Neutrophil (primary cell): ENCODE measurements at regions not wholly inside any gene's neighbourhood (a gene's known extent, or its start where the extent isn't known, plus 50 kb on each side); places are given as distances from the start of the nearest gene placed in this dataset.

ENCODE experiments used
- H3K27ac ChIP-seq: fragments of 200-600 bp; sonication (generic); 2 replicates; pipeline ENCODE4 v1.5.1; 2016; ENCODE audit warnings: mild to moderate bottlenecking, moderate library complexity
- H3K27me3 ChIP-seq: fragments of 200-600 bp; sonication (generic); 2 replicates; pipeline ENCODE4 v1.6.0; 2016; ENCODE audit warnings: mild to moderate bottlenecking
- H3K36me3 ChIP-seq: fragments of 200-600 bp; sonication (generic); 2 replicates; pipeline ENCODE4 v1.5.1; 2017
- H3K4me1 ChIP-seq, 2 experiments: fragments of 200-600 bp in 1 of 2; sonication (generic) in 1 of 2; 1 replicate in 1 of 2; 2 replicates in 1 of 2; pipeline versions ENCODE4 v1.5.1 to v1.6.1; 2013 to 2016; ENCODE audit warnings: low read depth in 1 of 2, low read length in 1 of 2, mild to moderate bottlenecking in 1 of 2, moderate library complexity in 1 of 2; ENCODE audit not compliant: control insufficient read depth in 1 of 2, insufficient read depth in 1 of 2
- H3K4me3 ChIP-seq, 2 experiments: fragments of 200-600 bp in 1 of 2; sonication (generic) in 1 of 2; 1 replicate in 1 of 2; 2 replicates in 1 of 2; pipeline ENCODE4 v1.5.1; 2013 to 2016; ENCODE audit warnings: low read depth in 1 of 2, low read length in 1 of 2, mild to moderate bottlenecking in 1 of 2, moderate library complexity in 1 of 2
- H3K9me3 ChIP-seq: fragments of 200-600 bp; sonication (generic); 2 replicates; pipeline ENCODE4 v1.5.1; 2016
- TF ChIP-seq, protein P1 (sequence below): fragments of 200-600 bp; sonication (generic); IDR thresholded peaks from 2 replicates; pipeline ENCODE4 v1.5.1; 2016; ENCODE audit warnings: antibody characterized with exemption

DNA sequence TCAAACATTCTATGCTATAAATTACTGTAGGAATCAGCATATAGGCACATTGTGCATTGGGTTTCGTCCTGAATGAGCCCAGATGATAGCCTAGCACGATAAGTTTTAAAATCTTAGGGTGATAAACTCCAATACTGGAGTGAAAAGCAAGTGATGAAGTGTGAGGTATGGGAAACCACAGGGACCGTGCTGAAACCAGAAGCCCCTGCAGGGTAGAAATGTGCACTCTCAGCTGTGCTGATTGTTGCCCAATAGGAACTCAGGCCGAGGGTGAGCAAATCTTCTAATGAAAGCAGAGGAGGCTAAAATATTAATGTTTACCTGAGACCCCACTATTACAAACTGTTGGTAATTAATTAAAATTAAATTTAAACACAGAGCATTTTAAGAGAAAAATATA lies 1486.6 kb downstream of the AACS start:
- Histone ChIP-seq H3K4me3 (no peak overlapping the region), H3K36me3 (no peaks in the 10 kb centered on the region), H3K27ac (no peak overlapping the region)

GRCh38 chr12:126554625-126555024 lies 1489.4 kb downstream of the AACS start:
- Histone ChIP-seq H3K4me1 (no peaks in the 10 kb centered on the region), H3K27me3 (no peaks in the 10 kb centered on the region), H3K4me3 (no peak overlapping the region), H3K27ac (no peak overlapping the region), H3K36me3 (no peaks in the 10 kb centered on the region), H3K9me3 (no peaks in the 10 kb centered on the region)
- TF ChIP-seq, protein P1, sequence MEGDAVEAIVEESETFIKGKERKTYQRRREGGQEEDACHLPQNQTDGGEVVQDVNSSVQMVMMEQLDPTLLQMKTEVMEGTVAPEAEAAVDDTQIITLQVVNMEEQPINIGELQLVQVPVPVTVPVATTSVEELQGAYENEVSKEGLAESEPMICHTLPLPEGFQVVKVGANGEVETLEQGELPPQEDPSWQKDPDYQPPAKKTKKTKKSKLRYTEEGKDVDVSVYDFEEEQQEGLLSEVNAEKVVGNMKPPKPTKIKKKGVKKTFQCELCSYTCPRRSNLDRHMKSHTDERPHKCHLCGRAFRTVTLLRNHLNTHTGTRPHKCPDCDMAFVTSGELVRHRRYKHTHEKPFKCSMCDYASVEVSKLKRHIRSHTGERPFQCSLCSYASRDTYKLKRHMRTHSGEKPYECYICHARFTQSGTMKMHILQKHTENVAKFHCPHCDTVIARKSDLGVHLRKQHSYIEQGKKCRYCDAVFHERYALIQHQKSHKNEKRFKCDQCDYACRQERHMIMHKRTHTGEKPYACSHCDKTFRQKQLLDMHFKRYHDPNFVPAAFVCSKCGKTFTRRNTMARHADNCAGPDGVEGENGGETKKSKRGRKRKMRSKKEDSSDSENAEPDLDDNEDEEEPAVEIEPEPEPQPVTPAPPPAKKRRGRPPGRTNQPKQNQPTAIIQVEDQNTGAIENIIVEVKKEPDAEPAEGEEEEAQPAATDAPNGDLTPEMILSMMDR: no peak

More for the DNA sequence above, 1486.6 kb downstream of the AACS start:
- no peaks in the 10 kb centered on the region for H3K27me3 ChIP-seq
- H3K4me1 ChIP-seq: no peaks in the 10 kb centered on the region
- no peaks in the 10 kb centered on the region for H3K9me3 ChIP-seq
- TF ChIP-seq, protein P1: no peak

DNA sequence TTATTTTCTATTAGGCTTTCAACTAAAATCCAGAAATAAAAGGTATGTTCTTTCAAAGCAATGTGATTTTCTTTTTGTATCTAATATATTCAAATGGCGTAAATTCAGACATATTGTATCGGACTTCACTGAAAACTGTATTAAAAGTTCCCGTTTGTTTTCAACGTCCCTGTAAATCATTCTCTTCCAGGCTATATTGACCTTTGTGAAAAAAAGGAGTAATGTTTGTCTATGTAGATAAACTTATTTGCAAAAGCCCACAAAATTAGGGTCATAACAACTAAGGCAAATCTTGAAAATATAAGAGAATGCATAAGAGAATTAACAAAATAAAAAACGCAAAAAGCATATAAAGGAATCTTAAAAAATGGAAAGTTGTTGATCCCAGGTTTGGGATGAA lies 1492.4 kb downstream of the AACS start:
- Histone ChIP-seq H3K36me3 (no peaks in the 10 kb centered on the region), H3K4me1 (no peaks in the 10 kb centered on the region), H3K27me3 (no peaks in the 10 kb centered on the region), H3K4me3 (no peak overlapping the region), H3K27ac (no peak overlapping the region), H3K9me3 (no peaks in the 10 kb centered on the region)
- TF ChIP-seq, protein P1: no peak

DNA sequence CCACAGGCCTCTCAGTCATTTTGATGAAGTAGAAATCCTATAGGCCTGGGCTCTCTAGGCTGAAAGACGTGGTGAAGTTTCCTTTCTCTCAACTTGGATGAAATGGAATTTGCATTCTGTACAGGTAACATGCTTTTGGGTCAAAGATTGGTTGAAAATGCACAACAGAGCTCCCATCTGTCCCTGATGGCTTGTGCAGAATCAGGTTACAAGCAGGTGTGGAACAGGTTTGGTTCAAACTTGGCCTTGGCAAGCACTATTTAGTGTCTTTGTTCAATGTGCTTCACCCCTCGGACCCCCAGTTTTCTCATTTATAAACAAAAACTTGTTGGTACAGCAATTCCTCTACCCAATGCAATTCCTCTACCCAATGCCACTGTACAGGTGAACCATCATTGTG lies 1493.0 kb downstream of the AACS start:
- no peaks in the 10 kb centered on the region for H3K9me3 ChIP-seq
- no peak overlapping the region for H3K27ac ChIP-seq
- no peaks in the 10 kb centered on the region for H3K27me3 ChIP-seq
- H3K4me1 ChIP-seq: no peaks in the 10 kb centered on the region
- H3K4me3 ChIP-seq: no peak overlapping the region
- TF ChIP-seq, protein P1: no peak
- no peaks in the 10 kb centered on the region for H3K36me3 ChIP-seq

DNA sequence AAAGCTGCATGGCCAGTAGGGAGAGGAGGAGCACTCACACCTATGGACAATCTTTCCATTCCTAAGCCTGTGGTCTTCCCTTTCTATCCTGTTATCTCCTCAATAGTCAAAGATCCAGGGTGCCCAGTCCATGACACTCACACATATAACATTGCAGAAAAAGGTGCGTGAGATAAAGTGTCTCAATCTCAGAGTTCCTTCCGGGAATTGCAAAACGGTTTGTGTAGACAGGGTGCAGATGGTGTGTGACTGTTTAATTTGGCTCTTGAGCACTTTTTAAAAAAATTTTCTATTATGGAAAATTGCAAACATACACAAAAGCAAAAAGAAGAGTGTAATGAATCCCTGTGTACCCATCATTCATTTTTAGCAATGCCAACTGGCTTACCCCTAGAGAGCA lies 1493.6 kb downstream of the AACS start:
- no peaks in the 10 kb centered on the region for H3K9me3 ChIP-seq
- H3K4me1 ChIP-seq: no peaks in the 10 kb centered on the region
- no peak overlapping the region for H3K4me3 ChIP-seq
- TF ChIP-seq, protein P1: no peak
- no peak overlapping the region for H3K27ac ChIP-seq
- no peaks in the 10 kb centered on the region for H3K27me3 ChIP-seq
- no peaks in the 10 kb centered on the region for H3K36me3 ChIP-seq

DNA sequence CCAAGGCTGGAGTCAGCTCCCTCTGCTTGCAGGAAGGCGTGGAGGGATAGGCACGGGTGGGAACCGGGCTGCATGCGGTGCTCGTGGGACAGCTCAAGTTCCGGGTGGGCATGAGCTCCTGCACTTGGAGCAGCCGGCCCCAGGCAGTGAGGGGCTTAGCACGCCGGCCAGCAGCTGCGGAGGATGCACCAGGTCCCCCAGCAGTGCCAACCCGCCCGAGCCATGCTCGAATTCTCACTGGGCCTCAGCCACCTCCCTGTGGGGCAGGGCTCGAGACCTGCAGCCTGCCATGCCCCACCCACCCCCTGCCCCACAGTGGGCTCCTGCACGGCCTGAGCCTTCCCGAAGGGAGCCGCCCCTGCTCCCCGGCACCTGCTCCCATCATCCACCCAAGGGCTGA lies 1501.8 kb downstream of the AACS start:
- no peaks in the 10 kb centered on the region for H3K4me1 ChIP-seq
- TF ChIP-seq, protein P1: no peak
- H3K36me3 ChIP-seq: no peaks in the 10 kb centered on the region
- no peak overlapping the region for H3K4me3 ChIP-seq
- H3K9me3 ChIP-seq: no peaks in the 10 kb centered on the region
- H3K27me3 ChIP-seq: no peaks in the 10 kb centered on the region
- no peak overlapping the region for H3K27ac ChIP-seq
